IgD-negative memory B cell (primary cell): ENCODE measurements at regions not wholly inside any gene's neighbourhood (a gene's known extent, or its start where the extent isn't known, plus 50 kb on each side); places are given as distances from the start of the nearest gene placed in this dataset.

ENCODE experiments used
- H3K27ac Mint-ChIP-seq, 3 donors: one replicate each; pipeline ENCODE4 v1.8.0; 2020 to 2022; ENCODE audit warnings: mild to moderate bottlenecking in 3 of 3, mixed read lengths in 3 of 3, moderate library complexity in 1 of 3
- H3K27me3 Mint-ChIP-seq: one replicate; pipeline ENCODE4 v1.8.0; 2021; ENCODE audit warnings: mixed read lengths
- H3K36me3 Mint-ChIP-seq: one replicate; pipeline ENCODE4 v1.8.0; 2020; ENCODE audit warnings: mild to moderate bottlenecking, mixed read lengths
- H3K4me1 Mint-ChIP-seq, 3 donors: one replicate each; pipeline ENCODE4 v1.8.0; 2020 to 2022; ENCODE audit warnings: mixed read lengths in 3 of 3, mild to moderate bottlenecking in 1 of 3
- H3K4me3 Mint-ChIP-seq, 4 donors: one replicate each; pipeline ENCODE4 v1.8.0; 2020 to 2022; ENCODE audit warnings: mild to moderate bottlenecking in 4 of 4, mixed read lengths in 4 of 4, moderate library complexity in 3 of 4
- H3K9me3 Mint-ChIP-seq, 3 donors: one replicate each; pipeline ENCODE4 v1.8.0; 2020 to 2021; ENCODE audit warnings: mixed read lengths in 3 of 3, mild to moderate bottlenecking in 1 of 3

- Mint-ChIP-seq H3K27ac (no peak overlapping the region), H3K36me3 (no peaks in the 10 kb centered on the region), H3K27me3 (peaks cover 8% of the 10 kb centered on the region), H3K4me1 (peaks cover 9 to 23% (median 12%) of the 10 kb centered on the region in 3 donors), H3K4me3 (no peak overlapping the region), H3K9me3 (no peaks in the 10 kb centered on the region)
Observed at GRCh38 chr9:105128908-105129600, 115.4 kb upstream of the SLC44A1 start.

GRCh38 chr9:105129731-105130130 lies 114.7 kb upstream of the SLC44A1 start:
- no peak overlapping the region for H3K27ac Mint-ChIP-seq
- H3K27me3 Mint-ChIP-seq: peaks cover 10% of the 10 kb centered on the region
- H3K36me3 Mint-ChIP-seq: no peaks in the 10 kb centered on the region
- peaks cover 9 to 23% (median 12%) of the 10 kb centered on the region in 3 donors for H3K4me1 Mint-ChIP-seq
- H3K9me3 Mint-ChIP-seq: no peaks in the 10 kb centered on the region
- no peak overlapping the region for H3K4me3 Mint-ChIP-seq

- Mint-ChIP-seq H3K4me1 (peaks cover 6 to 19% (median 7%) of the 10 kb centered on the region in 3 donors), H3K9me3 (no peaks in the 10 kb centered on the region), H3K27ac (no peak overlapping the region), H3K27me3 (peaks cover 10% of the 10 kb centered on the region), H3K4me3 (no peak overlapping the region), H3K36me3 (no peaks in the 10 kb centered on the region)
Observed at GRCh38 chr9:105131981-105132380, 112.5 kb upstream of the SLC44A1 start.

DNA sequence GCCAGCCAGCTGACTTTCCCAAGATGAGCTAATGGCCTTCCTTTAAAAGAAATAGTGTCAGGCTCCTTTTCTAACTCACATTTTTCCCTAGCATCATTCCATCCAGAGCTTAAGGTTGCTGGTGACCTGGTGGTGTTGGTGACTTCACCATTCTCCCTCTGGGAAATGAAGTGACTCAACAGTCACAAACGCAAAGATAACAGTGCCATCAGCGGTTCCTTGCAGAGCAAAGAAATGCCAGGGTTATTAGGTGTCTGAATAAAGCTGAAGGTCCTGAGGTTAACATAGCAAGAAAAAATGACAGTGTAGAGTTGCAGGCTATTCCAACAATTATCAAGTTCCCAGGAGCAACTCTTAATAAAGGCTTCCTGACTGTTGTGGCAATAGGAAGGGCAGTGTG lies 111.8 kb upstream of the SLC44A1 start:
- H3K9me3 Mint-ChIP-seq: no peaks in the 10 kb centered on the region
- H3K36me3 Mint-ChIP-seq: no peaks in the 10 kb centered on the region
- no peak overlapping the region for H3K27ac Mint-ChIP-seq
- peaks cover 5 to 14% (median 6%) of the 10 kb centered on the region in 3 donors for H3K4me1 Mint-ChIP-seq
- H3K27me3 Mint-ChIP-seq: peaks cover 10% of the 10 kb centered on the region
- H3K4me3 Mint-ChIP-seq: no peak overlapping the region

DNA sequence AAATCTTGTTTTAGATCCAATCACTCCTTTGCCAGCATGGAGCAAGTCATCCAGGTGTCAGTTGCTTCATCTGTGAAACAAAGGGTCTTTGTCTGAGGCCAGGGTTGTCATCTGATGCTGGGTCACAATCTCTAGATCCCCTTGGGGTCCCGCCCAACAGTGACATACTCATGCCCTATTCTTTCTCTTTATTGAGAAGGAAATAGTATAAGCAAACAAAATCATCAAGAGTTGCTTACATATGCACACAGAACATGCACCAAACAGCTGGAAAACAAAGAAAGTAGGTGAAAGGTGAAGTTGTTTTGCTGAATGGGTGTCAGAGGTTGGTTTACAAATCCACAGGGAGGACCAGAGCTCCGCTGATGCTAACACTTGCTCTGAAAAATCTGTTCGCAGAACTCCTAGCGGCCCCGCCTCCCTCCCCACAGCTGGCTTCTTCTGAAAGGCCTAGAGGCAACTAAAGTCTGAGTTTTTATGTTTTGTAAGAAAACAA lies 106.1 kb upstream of the SLC44A1 start:
- Mint-ChIP-seq H3K36me3 (no peaks in the 10 kb centered on the region), H3K27ac (no peak overlapping the region), H3K9me3 (no peaks in the 10 kb centered on the region), H3K4me3 (no peak overlapping the region), H3K27me3 (peaks cover 10% of the 10 kb centered on the region), H3K4me1 (peaks cover 0 to 3% (median 0%) of the 10 kb centered on the region in 3 donors)

DNA sequence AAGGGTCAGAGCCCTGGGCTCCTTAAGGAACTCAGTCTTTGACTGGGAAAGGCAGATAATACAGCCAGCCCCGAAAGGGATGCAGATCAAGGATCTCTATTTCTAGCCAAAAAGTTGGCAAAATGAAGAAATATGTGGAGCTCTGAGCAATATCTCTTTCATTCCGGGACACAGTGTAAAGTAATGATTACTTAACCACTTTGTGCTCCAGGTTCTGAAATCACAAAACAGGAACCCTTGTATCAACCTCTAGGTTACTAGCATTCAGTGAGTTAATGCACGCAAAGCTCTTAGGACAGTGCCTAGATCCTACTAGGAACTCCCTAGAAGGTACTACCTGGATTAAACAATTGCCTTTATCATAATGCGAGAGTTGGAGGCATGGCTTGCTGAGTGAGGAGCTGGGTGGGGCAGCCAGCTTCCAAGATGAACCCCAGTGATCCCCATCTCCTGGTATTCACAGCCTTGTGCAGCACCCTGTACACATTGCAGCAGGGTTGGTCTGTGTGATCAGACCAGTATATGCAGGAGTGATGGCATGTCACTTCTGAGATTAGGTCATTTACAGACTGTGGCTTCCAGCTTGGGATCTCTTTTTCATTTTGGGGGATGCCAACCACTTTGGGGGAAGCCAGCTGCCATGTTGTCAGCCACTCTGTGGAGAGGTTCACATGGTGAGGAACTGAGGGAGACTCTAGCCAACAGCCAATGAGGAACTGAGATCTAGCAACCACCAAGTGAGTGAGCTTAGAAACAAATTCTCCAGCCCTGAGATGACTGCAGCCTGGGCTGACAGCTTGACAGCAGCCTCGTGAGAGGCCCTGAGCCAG lies 103.1 kb upstream of the SLC44A1 start:
- Mint-ChIP-seq H3K4me1 (peaks cover 0 to 5% (median 0%) of the 10 kb centered on the region in 3 donors), H3K9me3 (no peaks in the 10 kb centered on the region), H3K27me3 (peaks cover 10% of the 10 kb centered on the region), H3K36me3 (peaks cover 3% of the 10 kb centered on the region), H3K4me3 (no peak overlapping the region), H3K27ac (no peak overlapping the region)

- no peaks in the 10 kb centered on the region for H3K9me3 Mint-ChIP-seq
- peaks cover 10% of the 10 kb centered on the region for H3K27me3 Mint-ChIP-seq
- H3K4me3 Mint-ChIP-seq: no peak overlapping the region
- peaks cover 3% of the 10 kb centered on the region for H3K36me3 Mint-ChIP-seq
- H3K4me1 Mint-ChIP-seq: peaks cover 0 to 5% (median 0%) of the 10 kb centered on the region in 3 donors
- no peak overlapping the region for H3K27ac Mint-ChIP-seq
Observed at GRCh38 chr9:105141976-105142250, 102.5 kb upstream of the SLC44A1 start.

- H3K4me1 Mint-ChIP-seq: peaks cover 0 to 5% (median 0%) of the 10 kb centered on the region in 3 donors
- H3K27ac Mint-ChIP-seq: no peak overlapping the region
- peaks cover 3% of the 10 kb centered on the region for H3K36me3 Mint-ChIP-seq
- no peak overlapping the region for H3K4me3 Mint-ChIP-seq
- peaks cover 10% of the 10 kb centered on the region for H3K27me3 Mint-ChIP-seq
- no peaks in the 10 kb centered on the region for H3K9me3 Mint-ChIP-seq
Observed at GRCh38 chr9:105142406-105143135, 101.9 kb upstream of the SLC44A1 start.

- no peak overlapping the region for H3K27ac Mint-ChIP-seq
Observed at GRCh38 chr9:105143136-105143430, 101.4 kb upstream of the SLC44A1 start.

GRCh38 chr9:105144076-105144475 lies 100.4 kb upstream of the SLC44A1 start:
- Mint-ChIP-seq H3K27me3 (peaks cover 9% of the 10 kb centered on the region), H3K27ac (no peak overlapping the region), H3K9me3 (no peaks in the 10 kb centered on the region), H3K4me1 (peaks cover 0 to 2% (median 1%) of the 10 kb centered on the region in 3 donors), H3K36me3 (peaks cover 3% of the 10 kb centered on the region), H3K4me3 (no peak overlapping the region)

More at GRCh38 chr9:105143136-105143430, 101.4 kb upstream of the SLC44A1 start:
- Mint-ChIP-seq H3K36me3 (peaks cover 3% of the 10 kb centered on the region), H3K27me3 (peaks cover 10% of the 10 kb centered on the region), H3K4me3 (no peak overlapping the region), H3K9me3 (no peaks in the 10 kb centered on the region), H3K4me1 (peaks cover 0 to 5% (median 0%) of the 10 kb centered on the region in 3 donors)

- H3K36me3 Mint-ChIP-seq: peaks cover 3% of the 10 kb centered on the region
- no peak overlapping the region for H3K27ac Mint-ChIP-seq
- H3K9me3 Mint-ChIP-seq: no peaks in the 10 kb centered on the region
- H3K4me3 Mint-ChIP-seq: no peak overlapping the region
- peaks cover 5% of the 10 kb centered on the region for H3K27me3 Mint-ChIP-seq
- H3K4me1 Mint-ChIP-seq: peaks cover 0 to 2% (median 1%) of the 10 kb centered on the region in 3 donors
Observed at GRCh38 chr9:105144841-105145240, 99.6 kb upstream of the SLC44A1 start.

GRCh38 chr9:105146677-105147076 lies 97.8 kb upstream of the SLC44A1 start:
- Mint-ChIP-seq H3K4me3 (no peak overlapping the region), H3K27me3 (peaks cover 5% of the 10 kb centered on the region), H3K4me1 (peaks cover 0 to 2% (median 1%) of the 10 kb centered on the region in 3 donors), H3K36me3 (peaks cover 3% of the 10 kb centered on the region), H3K27ac (no peak overlapping the region), H3K9me3 (no peaks in the 10 kb centered on the region)

DNA sequence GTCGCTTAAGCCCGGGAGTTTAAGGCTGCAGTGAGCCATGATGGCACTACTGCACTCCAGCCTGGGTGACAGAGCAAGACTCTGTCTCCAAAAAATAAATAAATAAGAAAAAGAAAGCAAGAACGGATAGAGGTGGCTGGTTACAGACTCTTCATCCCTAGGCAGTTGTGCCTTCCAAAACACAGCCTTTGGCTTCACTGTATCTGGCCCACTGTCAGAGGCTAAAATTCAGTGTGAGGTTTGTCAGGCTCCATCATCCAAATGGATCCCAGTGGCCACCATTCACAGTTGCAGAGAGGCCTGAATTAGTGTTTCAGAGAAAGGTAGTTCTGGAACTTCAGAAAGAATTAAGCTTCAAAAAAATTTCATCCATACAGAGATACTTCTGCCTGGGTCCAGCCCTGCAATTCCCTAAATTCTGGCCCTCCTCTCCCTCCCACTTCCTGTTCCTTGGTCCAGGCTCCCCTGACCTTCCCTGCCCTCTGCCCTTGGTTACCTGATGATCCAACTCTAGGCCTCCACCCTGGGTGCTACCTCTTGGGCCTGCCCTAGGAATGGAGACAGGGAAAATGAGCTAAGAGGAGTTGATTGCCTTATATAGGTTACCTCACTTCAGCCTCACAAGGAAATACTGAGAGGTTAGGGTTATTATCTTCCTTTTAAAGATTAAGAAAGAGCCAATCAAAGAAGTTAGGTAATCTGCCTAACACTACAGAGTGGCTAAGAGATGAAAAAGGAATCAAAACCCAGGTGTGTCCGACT lies 97.2 kb upstream of the SLC44A1 start:
- no peaks in the 10 kb centered on the region for H3K9me3 Mint-ChIP-seq
- peaks cover 5% of the 10 kb centered on the region for H3K27me3 Mint-ChIP-seq
- no peak overlapping the region for H3K27ac Mint-ChIP-seq
- no peak overlapping the region for H3K4me3 Mint-ChIP-seq
- H3K36me3 Mint-ChIP-seq: peaks cover 3% of the 10 kb centered on the region
- H3K4me1 Mint-ChIP-seq: peaks cover 0 to 2% (median 1%) of the 10 kb centered on the region in 3 donors

DNA sequence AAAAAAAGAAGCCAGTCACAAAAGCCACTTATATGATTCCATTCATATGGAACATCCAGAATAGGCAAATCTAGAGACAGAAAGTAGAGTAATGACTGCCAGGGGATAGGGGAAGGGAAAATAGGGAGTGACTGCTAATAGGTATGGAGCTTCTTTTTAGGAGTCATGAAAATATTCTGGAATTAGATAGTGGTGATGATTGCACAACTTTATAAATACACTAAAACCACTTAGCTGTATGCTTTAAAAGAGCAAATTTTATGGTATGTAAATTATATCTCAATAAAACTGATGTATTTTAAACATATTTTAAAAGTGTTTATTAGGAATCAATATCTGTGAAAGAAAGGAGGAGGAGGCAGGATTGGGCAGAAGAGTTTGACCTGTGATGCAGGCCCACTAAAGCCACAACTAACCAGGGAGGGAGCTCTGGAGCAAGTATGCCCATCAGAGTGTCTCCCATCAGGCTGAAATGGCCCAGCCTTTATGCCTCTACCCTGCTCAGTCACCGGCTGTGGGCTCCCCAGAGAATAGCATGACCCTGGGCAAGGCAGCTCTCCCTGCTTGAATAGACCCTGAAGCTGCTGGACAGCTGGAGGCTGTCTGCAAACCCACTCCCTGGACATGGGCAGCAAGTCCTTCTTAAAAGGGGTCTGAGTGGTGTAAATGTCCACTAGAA lies 96.0 kb upstream of the SLC44A1 start:
- Mint-ChIP-seq H3K27me3 (peaks cover 2% of the 10 kb centered on the region), H3K36me3 (peaks cover 3% of the 10 kb centered on the region), H3K27ac (no peak overlapping the region), H3K4me1 (peaks cover 0 to 2% (median 1%) of the 10 kb centered on the region in 3 donors), H3K4me3 (no peak overlapping the region), H3K9me3 (no peaks in the 10 kb centered on the region)
